PFSK-1 (cell line): ENCODE measurements at regions not wholly inside any gene's neighbourhood (a gene's known extent, or its start where the extent isn't known, plus 50 kb on each side); places are given as distances from the start of the nearest gene placed in this dataset.

Experiments
- FOXP2 ChIP-seq: optimal IDR thresholded peaks from 2 replicates; pipeline ENCODE3; 2011; ENCODE audit warnings: borderline replicate concordance, control low read depth, inconsistent platforms; ENCODE audit not compliant: insufficient read depth; ENCODE audit errors: extremely low read length, extremely low read depth
- POLR2AphosphoS5 ChIP-seq: IDR thresholded peaks from 2 replicates; pipeline ENCODE4 v1.6.1; 2012; ENCODE audit warnings: low read depth, mild to moderate bottlenecking, control low read depth, low read length, moderate library complexity
- SIN3A ChIP-seq: IDR thresholded peaks from 2 replicates; pipeline ENCODE4 v1.6.1; 2012; ENCODE audit warnings: mild to moderate bottlenecking, low read length, moderate library complexity, borderline replicate concordance; ENCODE audit not compliant: insufficient read depth
- TAF1 ChIP-seq: IDR thresholded peaks from 2 replicates; pipeline ENCODE4 v1.6.1; 2012; ENCODE audit warnings: low read length, control low read depth, borderline replicate concordance; ENCODE audit not compliant: insufficient read depth
- TF ChIP-seq, protein P1 (sequence below), 2 experiments: IDR thresholded peaks; 2 replicates each; pipeline versions ENCODE4 v1.6.1 to v1.8.0; 2011 to 2012; ENCODE audit warnings: low read depth in 2 of 2, low read length in 2 of 2, control low read depth in 1 of 2, inconsistent platforms in 1 of 2, mild to moderate bottlenecking in 1 of 2, moderate library complexity in 1 of 2; ENCODE audit not compliant: insufficient read depth in 1 of 2

GRCh38 chr12:125262851-125263250 is 197.6 kb downstream of the AACS start:
- no peak for TF ChIP-seq POLR2AphosphoS5
- no peak for TF ChIP-seq TAF1
- TF ChIP-seq SIN3A = no peak
- TF ChIP-seq, protein P1, sequence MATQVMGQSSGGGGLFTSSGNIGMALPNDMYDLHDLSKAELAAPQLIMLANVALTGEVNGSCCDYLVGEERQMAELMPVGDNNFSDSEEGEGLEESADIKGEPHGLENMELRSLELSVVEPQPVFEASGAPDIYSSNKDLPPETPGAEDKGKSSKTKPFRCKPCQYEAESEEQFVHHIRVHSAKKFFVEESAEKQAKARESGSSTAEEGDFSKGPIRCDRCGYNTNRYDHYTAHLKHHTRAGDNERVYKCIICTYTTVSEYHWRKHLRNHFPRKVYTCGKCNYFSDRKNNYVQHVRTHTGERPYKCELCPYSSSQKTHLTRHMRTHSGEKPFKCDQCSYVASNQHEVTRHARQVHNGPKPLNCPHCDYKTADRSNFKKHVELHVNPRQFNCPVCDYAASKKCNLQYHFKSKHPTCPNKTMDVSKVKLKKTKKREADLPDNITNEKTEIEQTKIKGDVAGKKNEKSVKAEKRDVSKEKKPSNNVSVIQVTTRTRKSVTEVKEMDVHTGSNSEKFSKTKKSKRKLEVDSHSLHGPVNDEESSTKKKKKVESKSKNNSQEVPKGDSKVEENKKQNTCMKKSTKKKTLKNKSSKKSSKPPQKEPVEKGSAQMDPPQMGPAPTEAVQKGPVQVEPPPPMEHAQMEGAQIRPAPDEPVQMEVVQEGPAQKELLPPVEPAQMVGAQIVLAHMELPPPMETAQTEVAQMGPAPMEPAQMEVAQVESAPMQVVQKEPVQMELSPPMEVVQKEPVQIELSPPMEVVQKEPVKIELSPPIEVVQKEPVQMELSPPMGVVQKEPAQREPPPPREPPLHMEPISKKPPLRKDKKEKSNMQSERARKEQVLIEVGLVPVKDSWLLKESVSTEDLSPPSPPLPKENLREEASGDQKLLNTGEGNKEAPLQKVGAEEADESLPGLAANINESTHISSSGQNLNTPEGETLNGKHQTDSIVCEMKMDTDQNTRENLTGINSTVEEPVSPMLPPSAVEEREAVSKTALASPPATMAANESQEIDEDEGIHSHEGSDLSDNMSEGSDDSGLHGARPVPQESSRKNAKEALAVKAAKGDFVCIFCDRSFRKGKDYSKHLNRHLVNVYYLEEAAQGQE (IDR thresholded peaks at IDR 0.05; ENCODE audit: insufficient read depth in 1 of 2, low read depth in 2 of 2, low read length in 2 of 2) = no peak
- no peak for TF ChIP-seq FOXP2

- no peak for TF ChIP-seq TAF1
- TF ChIP-seq, protein P1 (IDR thresholded peaks at IDR 0.05; ENCODE audit: insufficient read depth in 1 of 2, low read depth in 2 of 2, low read length in 2 of 2) = peak; percentile 59 to 88; a peak in 3 of 4 replicates
These were observed 198.2 kb downstream of the AACS start for GRCh38 chr12:125263385-125263784.

DNA sequence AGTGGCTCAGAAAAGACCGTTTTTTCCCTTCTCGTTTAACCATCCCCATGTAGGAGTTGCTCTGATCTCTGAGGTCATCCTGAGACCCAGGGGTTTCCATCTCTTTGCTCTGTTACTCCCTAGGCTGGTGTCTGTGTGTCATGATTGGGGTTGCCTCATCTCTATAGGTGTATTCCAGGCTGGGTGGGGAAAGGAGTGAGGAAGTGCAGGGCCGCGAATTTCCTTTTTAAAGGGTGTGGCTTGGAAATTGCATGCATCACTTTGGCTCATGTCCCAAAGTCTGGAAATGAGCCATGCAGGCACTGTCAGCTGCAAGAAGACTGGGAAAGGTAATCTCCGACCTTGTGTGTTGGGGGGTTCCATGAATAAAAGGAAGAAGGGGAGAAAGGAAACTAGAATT is 201.9 kb downstream of the AACS start:
- TF ChIP-seq SIN3A (no peak), POLR2AphosphoS5 (no peak), FOXP2 (no peak), TAF1 (no peak)
- TF ChIP-seq, protein P1 (IDR thresholded peaks at IDR 0.05; ENCODE audit: insufficient read depth in 1 of 2, low read depth in 2 of 2, low read length in 2 of 2) = no peak

GRCh38 chr12:125269276-125269675 is 204.0 kb downstream of the AACS start:
- TF ChIP-seq SIN3A (no peak), TAF1 (no peak)

- TF ChIP-seq POLR2AphosphoS5 (no peak), TAF1 (no peak), SIN3A (no peak), FOXP2 (no peak)
- TF ChIP-seq, protein P1 (IDR thresholded peaks at IDR 0.05; ENCODE audit: insufficient read depth in 1 of 2, low read depth in 2 of 2, low read length in 2 of 2) = no peak
These were observed 206.7 kb downstream of the AACS start for GRCh38 chr12:125271892-125272291.
